OCI-LY7 (cell line): ENCODE measurements at regions not wholly inside any gene's neighbourhood (a gene's known extent, or its start where the extent isn't known, plus 50 kb on each side); places are given as distances from the start of the nearest gene placed in this dataset.

Source experiments
- CTCF ChIP-seq: fragments of 200-600 bp; sonication (generic); conservative IDR thresholded peaks from 2 replicates; pipeline ENCODE4 v1.5.1; 2014; ENCODE audit warnings: mild to moderate bottlenecking, antibody characterized with exemption, low read length, moderate library complexity, mixed read lengths
- EZH2phosphoT487 ChIP-seq: fragments of 200-600 bp; sonication (generic); IDR thresholded peaks from 2 replicates; pipeline ENCODE4 v1.6.1; 2018; ENCODE audit warnings: low read depth, borderline replicate concordance, mild to moderate bottlenecking, mixed run types, antibody characterized with exemption, low read length, moderate library complexity, mixed read lengths

GRCh38 chr3:178458313-178459037 lies 77.8 kb upstream of the KCNMB2 start:
- no peak for TF ChIP-seq CTCF
- TF ChIP-seq EZH2phosphoT487 = no peak
